ENCODE measurements at regions not wholly inside any gene's neighbourhood (a gene's known extent, or its start where the extent isn't known, plus 50 kb on each side); places are given as distances from the start of the nearest gene placed in this dataset.

DNA sequence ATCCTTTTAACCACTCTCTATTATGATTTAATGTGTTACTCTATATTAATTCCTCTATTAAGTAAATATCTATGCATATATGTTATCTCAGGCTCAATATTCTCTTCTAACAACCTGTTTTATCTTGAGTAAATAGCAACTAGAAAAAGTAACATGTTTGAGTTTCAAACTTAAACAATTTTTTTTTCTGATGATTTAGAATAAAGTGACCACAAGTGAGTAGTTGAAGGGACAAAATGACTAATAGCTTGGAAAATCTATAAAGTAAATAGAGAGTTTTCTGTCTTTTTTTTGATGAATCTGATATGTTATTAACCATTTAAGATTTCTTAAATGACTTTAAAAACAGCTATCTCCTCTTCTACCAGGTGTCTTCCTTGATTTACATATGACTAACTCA lies 483.8 kb downstream of the TFEC start:
- intact Hi-C loops (cut with micrococcal nuclease) = no loop called here
- no peak for TF ChIP-seq EZH2 (IDR thresholded peaks at IDR 0.05; ENCODE audit: borderline replicate concordance, low read depth, low read length, severe bottlenecking)
- no peak for TF ChIP-seq JUN (IDR thresholded peaks at IDR 0.05; ENCODE audit: borderline replicate concordance, insufficient read depth, insufficient read length, low read depth)
- TF ChIP-seq, protein P1, sequence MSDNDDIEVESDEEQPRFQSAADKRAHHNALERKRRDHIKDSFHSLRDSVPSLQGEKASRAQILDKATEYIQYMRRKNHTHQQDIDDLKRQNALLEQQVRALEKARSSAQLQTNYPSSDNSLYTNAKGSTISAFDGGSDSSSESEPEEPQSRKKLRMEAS (IDR thresholded peaks at IDR 0.05; ENCODE audit: insufficient read depth, insufficient read length) = no peak
- no peak for TF ChIP-seq GATA2 (IDR thresholded peaks at IDR 0.05; ENCODE audit: insufficient read depth, insufficient read length, low read depth, low read length)
- TF ChIP-seq MYC (IDR thresholded peaks at IDR 0.05; ENCODE audit: low read depth, low read length) = no peak
- TF ChIP-seq FOS (IDR thresholded peaks at IDR 0.05; ENCODE audit: borderline replicate concordance, insufficient read depth, low read length) = no peak
- no peak for TF ChIP-seq POLR2AphosphoS5 (IDR thresholded peaks at IDR 0.05; ENCODE audit: insufficient read depth, low read depth, low read length)
- TF ChIP-seq, protein P2, sequence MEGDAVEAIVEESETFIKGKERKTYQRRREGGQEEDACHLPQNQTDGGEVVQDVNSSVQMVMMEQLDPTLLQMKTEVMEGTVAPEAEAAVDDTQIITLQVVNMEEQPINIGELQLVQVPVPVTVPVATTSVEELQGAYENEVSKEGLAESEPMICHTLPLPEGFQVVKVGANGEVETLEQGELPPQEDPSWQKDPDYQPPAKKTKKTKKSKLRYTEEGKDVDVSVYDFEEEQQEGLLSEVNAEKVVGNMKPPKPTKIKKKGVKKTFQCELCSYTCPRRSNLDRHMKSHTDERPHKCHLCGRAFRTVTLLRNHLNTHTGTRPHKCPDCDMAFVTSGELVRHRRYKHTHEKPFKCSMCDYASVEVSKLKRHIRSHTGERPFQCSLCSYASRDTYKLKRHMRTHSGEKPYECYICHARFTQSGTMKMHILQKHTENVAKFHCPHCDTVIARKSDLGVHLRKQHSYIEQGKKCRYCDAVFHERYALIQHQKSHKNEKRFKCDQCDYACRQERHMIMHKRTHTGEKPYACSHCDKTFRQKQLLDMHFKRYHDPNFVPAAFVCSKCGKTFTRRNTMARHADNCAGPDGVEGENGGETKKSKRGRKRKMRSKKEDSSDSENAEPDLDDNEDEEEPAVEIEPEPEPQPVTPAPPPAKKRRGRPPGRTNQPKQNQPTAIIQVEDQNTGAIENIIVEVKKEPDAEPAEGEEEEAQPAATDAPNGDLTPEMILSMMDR (IDR thresholded peaks at IDR 0.05; ENCODE audit: extremely low read depth in 1 of 2, insufficient read depth in 1 of 2, low read depth in 1 of 2, low read length in 2 of 2) = no peak
- no peak for TF ChIP-seq POLR2A (IDR thresholded peaks at IDR 0.05; ENCODE audit: low read depth, low read length)
- BruUV-seq (replicated peaks) = no TSS peak
- dilution Hi-C loops (cut with MboI; ENCODE audit: extremely low pct_ligation_motif_present, low sequenced_read_pairs) = no loop called here
- H3K27me3 ChIP-seq (ENCODE audit: control insufficient read depth in 2 of 2, insufficient read depth in 2 of 2, low read length in 2 of 2) = no peaks in the 10 kb centered on the region
- H3K36me3 ChIP-seq (ENCODE audit: control insufficient read depth in 2 of 2, extremely low read depth in 1 of 2, insufficient read depth in 2 of 2, low read length in 2 of 2) = no peaks in the 10 kb centered on the region
- H4K20me1 ChIP-seq (replicated peaks; ENCODE audit: control insufficient read depth, extremely low read depth, insufficient read depth, low read length) = no peaks in the 10 kb centered on the region
- no peak overlapping the region for H3K4me2 ChIP-seq (ENCODE audit: insufficient read depth, low read length)
- H3K79me2 ChIP-seq (ENCODE audit: control insufficient read depth, insufficient read depth, low read length) = no peaks in the 10 kb centered on the region
- H3K9me3 ChIP-seq (replicated peaks; ENCODE audit: control insufficient read depth, insufficient read depth, low read length) = no peaks in the 10 kb centered on the region
- no peak overlapping the region for H3K27ac ChIP-seq (ENCODE audit: insufficient read depth, low read depth, low read length)
- ChIA-PET CTCF (no interaction called here), POLR2A (no interaction called here)
- FAIRE-seq (no peak), DNase-seq (ENCODE audit: low read depth, low spot score) (no peak)
- no peak overlapping the region for H3K4me3 ChIP-seq (replicated peaks in 1 of 3; ENCODE audit: insufficient read depth in 1 of 3, low read depth in 1 of 3, low read length in 3 of 3)
- H2AFZ ChIP-seq (ENCODE audit: low read depth, low read length) = no peak overlapping the region
- no peaks in the 10 kb centered on the region for H3K9me1 ChIP-seq (replicated peaks; ENCODE audit: control insufficient read depth, extremely low read depth, insufficient read depth, low read length)
- H3K4me1 ChIP-seq (ENCODE audit: control insufficient read depth, extremely low read depth, insufficient read depth, low read length) = no peaks in the 10 kb centered on the region
- no peak overlapping the region for H3K9ac ChIP-seq (replicated peaks; ENCODE audit: extremely low read depth, insufficient read depth, low read length)

All from endothelial cell of umbilical vein (primary cell).